Nephron progenitor cell (in vitro differentiated cells): ENCODE measurements at regions not wholly inside any gene's neighbourhood (a gene's known extent, or its start where the extent isn't known, plus 50 kb on each side); places are given as distances from the start of the nearest gene placed in this dataset.
A peak's percentile ranks its signal among the peaks of the same experiment; 100 is the strongest.

Experiments
- DNase-seq: peaks from one replicate; pipeline ENCODE4 v3.0.0; 2021
- H3K27ac Mint-ChIP-seq: 2 replicates; pipeline ENCODE4 v1.8.0; 2021; ENCODE audit warnings: mild to moderate bottlenecking, moderate library complexity, mixed read lengths
- H3K27me3 Mint-ChIP-seq: 2 replicates; pipeline ENCODE4 v1.8.0; 2021; ENCODE audit warnings: mild to moderate bottlenecking, low read depth, mixed read lengths; ENCODE audit not compliant: poor library complexity
- H3K36me3 Mint-ChIP-seq: 2 replicates; pipeline ENCODE4 v1.8.0; 2021; ENCODE audit warnings: low read depth, mixed read lengths
- H3K4me1 Mint-ChIP-seq: 2 replicates; pipeline ENCODE4 v1.8.0; 2021; ENCODE audit warnings: mixed read lengths
- H3K4me3 Mint-ChIP-seq: 2 replicates; pipeline ENCODE4 v1.8.0; 2021; ENCODE audit warnings: mild to moderate bottlenecking, moderate library complexity, mixed read lengths
- H3K9me3 Mint-ChIP-seq: 2 replicates; pipeline ENCODE4 v1.8.0; 2021; ENCODE audit warnings: mild to moderate bottlenecking, moderate library complexity, mixed read lengths
- TF ChIP-seq, protein P1 (sequence below): fragments of 200-600 bp; sonication (generic); IDR thresholded peaks from 2 replicates; pipeline ENCODE4 v1.5.0; 2021; ENCODE audit warnings: antibody characterized with exemption

DNA sequence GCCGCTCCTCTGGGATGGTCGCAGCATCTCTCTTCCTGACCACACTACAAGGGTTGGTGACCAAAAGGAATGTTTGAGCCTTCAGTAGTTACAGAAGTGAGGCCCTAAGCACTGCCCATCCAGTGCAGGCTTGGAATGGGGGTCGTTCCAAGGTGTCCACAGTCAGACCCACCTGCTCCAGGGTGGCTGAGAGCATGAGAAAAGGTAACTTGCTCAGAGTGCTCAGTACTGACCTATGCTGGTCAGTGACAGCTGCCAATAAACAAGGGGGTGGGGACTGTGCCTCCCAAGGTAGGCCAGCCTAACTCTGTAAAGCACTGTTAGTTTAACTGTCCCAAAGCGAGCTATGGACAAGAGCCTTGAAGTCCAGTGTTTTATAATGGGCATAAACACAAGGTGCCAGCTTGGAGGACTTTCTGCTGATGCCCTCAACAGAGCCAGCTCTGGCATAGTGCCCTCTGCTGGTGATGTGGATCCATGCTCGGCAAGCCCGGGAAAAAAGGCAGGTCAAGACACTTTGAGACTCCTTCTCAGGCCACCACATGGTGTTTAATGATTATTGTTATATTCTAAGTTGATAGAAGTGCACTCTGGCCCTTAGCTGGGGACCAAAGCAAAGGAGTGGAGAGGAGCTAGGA lies 78.1 kb upstream of the DNAH14 start:
- Mint-ChIP-seq H3K4me1 (peaks cover 4% of the 10 kb centered on the region), H3K27ac (no peak overlapping the region), H3K9me3 (peaks cover 7% of the 10 kb centered on the region), H3K4me3 (no peak overlapping the region), H3K36me3 (no peaks in the 10 kb centered on the region), H3K27me3 (no peaks in the 10 kb centered on the region)
- TF ChIP-seq, protein P1, sequence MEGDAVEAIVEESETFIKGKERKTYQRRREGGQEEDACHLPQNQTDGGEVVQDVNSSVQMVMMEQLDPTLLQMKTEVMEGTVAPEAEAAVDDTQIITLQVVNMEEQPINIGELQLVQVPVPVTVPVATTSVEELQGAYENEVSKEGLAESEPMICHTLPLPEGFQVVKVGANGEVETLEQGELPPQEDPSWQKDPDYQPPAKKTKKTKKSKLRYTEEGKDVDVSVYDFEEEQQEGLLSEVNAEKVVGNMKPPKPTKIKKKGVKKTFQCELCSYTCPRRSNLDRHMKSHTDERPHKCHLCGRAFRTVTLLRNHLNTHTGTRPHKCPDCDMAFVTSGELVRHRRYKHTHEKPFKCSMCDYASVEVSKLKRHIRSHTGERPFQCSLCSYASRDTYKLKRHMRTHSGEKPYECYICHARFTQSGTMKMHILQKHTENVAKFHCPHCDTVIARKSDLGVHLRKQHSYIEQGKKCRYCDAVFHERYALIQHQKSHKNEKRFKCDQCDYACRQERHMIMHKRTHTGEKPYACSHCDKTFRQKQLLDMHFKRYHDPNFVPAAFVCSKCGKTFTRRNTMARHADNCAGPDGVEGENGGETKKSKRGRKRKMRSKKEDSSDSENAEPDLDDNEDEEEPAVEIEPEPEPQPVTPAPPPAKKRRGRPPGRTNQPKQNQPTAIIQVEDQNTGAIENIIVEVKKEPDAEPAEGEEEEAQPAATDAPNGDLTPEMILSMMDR, result peak; percentile 70
- DNase-seq, result peak; percentile 69

DNA sequence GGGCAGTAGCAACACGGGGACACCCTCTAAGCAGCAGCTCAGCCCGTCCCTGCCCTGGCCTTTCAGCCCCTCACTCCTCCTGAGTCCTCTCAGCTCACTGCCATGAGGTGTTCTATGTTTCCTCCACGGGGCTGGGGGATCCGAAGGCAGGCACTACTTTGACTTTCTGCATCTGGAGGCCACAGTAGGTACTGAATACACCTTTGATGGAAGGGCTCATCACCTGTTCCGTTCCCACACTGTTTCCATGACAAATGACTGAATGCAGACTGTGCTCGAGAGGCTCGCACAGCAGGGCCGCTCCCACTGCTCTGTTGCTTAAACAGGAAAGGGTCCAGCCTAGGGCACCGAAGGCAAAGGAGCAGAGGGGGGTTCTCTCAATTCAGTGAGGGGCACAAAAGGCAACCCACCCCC lies 77.6 kb upstream of the DNAH14 start:
- Mint-ChIP-seq H3K36me3 (no peaks in the 10 kb centered on the region), H3K9me3 (peaks cover 4% of the 10 kb centered on the region), H3K4me1 (peaks cover 4% of the 10 kb centered on the region), H3K4me3 (no peak overlapping the region), H3K27ac (no peak overlapping the region), H3K27me3 (no peaks in the 10 kb centered on the region)
- no peak for DNase-seq
- TF ChIP-seq, protein P1, result no peak

GRCh38 chr1:224852901-224853568 lies 76.4 kb upstream of the DNAH14 start:
- Mint-ChIP-seq H3K4me3 (no peak overlapping the region), H3K36me3 (no peaks in the 10 kb centered on the region), H3K27me3 (no peaks in the 10 kb centered on the region), H3K4me1 (peaks cover 4% of the 10 kb centered on the region), H3K27ac (no peak overlapping the region), H3K9me3 (peaks cover 4% of the 10 kb centered on the region)
- DNase-seq, result no peak
- TF ChIP-seq, protein P1, result peak; percentile 77

GRCh38 chr1:224856973-224857372 lies 72.5 kb upstream of the DNAH14 start:
- Mint-ChIP-seq H3K27me3 (no peaks in the 10 kb centered on the region), H3K4me1 (peaks cover 4% of the 10 kb centered on the region), H3K36me3 (no peaks in the 10 kb centered on the region), H3K9me3 (peaks cover 4% of the 10 kb centered on the region), H3K4me3 (no peak overlapping the region), H3K27ac (no peak overlapping the region)
- TF ChIP-seq, protein P1, result no peak
- DNase-seq, result no peak

DNA sequence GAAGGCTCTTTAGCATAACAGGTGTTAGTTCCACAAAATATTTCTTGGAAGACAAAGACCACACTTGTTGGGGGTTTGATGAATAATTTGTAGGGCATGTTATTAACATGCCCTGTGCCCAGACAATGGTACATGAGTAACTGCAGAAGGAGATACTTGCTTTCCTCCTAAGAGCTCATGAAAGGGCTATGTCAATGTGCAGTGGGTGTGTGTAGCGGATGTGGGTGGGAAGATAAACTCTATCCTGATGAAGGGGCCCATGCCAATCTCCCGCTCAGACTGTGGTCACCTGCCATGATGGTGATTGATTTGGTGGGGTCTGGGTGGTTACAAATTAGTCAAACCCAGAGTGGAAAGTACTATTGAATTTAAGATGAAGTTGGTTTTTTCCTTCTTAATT lies 69.8 kb upstream of the DNAH14 start:
- DNase-seq, result no peak
- H3K4me1 Mint-ChIP-seq, result no peaks in the 10 kb centered on the region
- TF ChIP-seq, protein P1, result no peak
- H3K27me3 Mint-ChIP-seq, result no peaks in the 10 kb centered on the region
- peaks cover 11% of the 10 kb centered on the region for H3K9me3 Mint-ChIP-seq
- H3K36me3 Mint-ChIP-seq, result no peaks in the 10 kb centered on the region
- H3K4me3 Mint-ChIP-seq, result no peak overlapping the region
- no peak overlapping the region for H3K27ac Mint-ChIP-seq
